ENCODE measurements at regions not wholly inside any gene's neighbourhood (a gene's known extent, or its start where the extent isn't known, plus 50 kb on each side); places are given as distances from the start of the nearest gene placed in this dataset.

DNA sequence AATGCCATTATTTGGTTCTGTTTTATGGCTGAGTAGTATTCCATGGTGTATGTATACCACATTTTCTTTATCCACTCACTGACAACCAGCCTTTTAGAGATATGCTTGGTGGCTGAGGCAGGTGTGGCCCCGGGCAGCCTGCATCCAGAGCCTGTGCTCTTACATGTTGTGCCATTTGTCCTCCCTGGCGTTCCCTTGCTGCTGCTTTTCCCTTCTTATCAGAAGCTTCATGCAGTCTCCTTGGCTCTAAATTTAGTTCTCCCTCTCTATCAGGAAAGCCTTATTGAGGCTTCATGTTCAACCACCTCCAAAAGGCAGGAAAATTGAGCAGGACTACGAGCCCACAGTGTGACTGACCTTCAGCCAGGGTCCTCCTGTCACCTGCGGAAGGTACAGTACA lies 131.7 kb upstream of the ITGA6 start:
- TF ChIP-seq ZNF274 (IDR thresholded peaks at IDR 0.05; ENCODE audit: low read depth, low read length) (no peak), YY1 (IDR thresholded peaks at IDR 0.05; ENCODE audit: insufficient read depth, insufficient read length) (no peak), SUZ12 (IDR thresholded peaks at IDR 0.05; ENCODE audit: extremely low read depth, insufficient read depth, insufficient read length) (no peak)

Data from NT2/D1 (cell line).